ENCODE measurements at regions not wholly inside any gene's neighbourhood (a gene's known extent, or its start where the extent isn't known, plus 50 kb on each side); places are given as distances from the start of the nearest gene placed in this dataset.
"Not testable (repeated sequence)": the region's sequence is repeated elsewhere in the genome, so short reads cannot be mapped to it uniquely, and the experiment has no call there.

DNA sequence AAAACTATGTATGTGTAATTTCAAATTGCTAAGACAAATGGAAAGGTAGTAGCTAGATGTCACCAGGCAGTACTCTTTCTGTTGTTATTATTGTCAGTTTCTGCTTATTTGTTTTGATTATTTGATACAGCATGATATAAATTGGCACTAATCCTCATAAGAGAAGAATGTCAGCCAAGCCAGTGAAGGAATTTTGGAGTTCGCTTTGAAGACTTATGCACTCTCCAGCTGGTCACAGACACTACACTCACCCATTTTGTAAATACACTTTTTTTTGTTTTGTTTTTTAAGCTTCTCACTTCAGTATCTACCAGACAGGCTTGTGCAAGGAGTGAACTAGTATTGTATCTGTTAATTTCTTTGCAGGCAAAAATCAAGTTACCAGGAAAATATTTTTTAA lies 180.2 kb upstream of the TTC14 start:
- no peak for DNase-seq (ENCODE audit: low read depth)
- H3K4me3 ChIP-seq (ENCODE audit: low read depth, low read length), result no peak overlapping the region
- TF ChIP-seq CTCF (conservative IDR thresholded peaks at IDR 0.05; ENCODE audit: low read depth, low read length), result no peak

- not testable (repeated sequence) for DNase-seq (ENCODE audit: low read depth); H3K4me3 ChIP-seq (ENCODE audit: low read depth, low read length)
Measured at GRCh38 chr3:180424305-180424704, 177.7 kb upstream of the TTC14 start.

DNA sequence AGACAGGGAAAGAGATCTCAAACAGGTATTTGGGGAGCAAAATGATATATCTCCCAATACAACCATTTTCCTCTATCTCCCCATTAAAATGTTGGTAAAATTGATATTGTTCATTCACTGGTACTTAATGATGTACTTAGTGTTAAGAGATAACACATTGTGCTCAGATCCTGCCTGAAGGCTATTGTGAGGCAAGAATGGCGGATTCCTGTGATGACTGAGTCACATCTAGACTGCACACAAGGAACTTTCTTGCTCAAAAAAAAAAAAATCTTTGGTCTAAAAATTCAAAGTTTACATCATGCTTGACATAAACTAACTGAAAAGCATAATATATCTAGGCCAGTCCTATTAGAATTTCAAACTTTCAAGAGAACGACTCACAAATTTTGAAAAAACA lies 171.1 kb upstream of the TTC14 start:
- no peak for DNase-seq (ENCODE audit: low read depth)
- no peak for TF ChIP-seq CTCF (conservative IDR thresholded peaks at IDR 0.05; ENCODE audit: low read depth, low read length)
- H3K4me3 ChIP-seq (ENCODE audit: low read depth, low read length), result no peak overlapping the region

- H3K4me3 ChIP-seq (ENCODE audit: low read depth, low read length), result no peak overlapping the region
- no peak for DNase-seq (ENCODE audit: low read depth)
- TF ChIP-seq CTCF (conservative IDR thresholded peaks at IDR 0.05; ENCODE audit: low read depth, low read length), result no peak
Measured at GRCh38 chr3:180433152-180433551, 168.8 kb upstream of the TTC14 start.

GRCh38 chr3:180447136-180447535 lies 154.8 kb upstream of the TTC14 start:
- DNase-seq (ENCODE audit: low read depth), result no peak
- no peak overlapping the region for H3K4me3 ChIP-seq (ENCODE audit: low read depth, low read length)
- no peak for TF ChIP-seq CTCF (conservative IDR thresholded peaks at IDR 0.05; ENCODE audit: low read depth, low read length)

DNA sequence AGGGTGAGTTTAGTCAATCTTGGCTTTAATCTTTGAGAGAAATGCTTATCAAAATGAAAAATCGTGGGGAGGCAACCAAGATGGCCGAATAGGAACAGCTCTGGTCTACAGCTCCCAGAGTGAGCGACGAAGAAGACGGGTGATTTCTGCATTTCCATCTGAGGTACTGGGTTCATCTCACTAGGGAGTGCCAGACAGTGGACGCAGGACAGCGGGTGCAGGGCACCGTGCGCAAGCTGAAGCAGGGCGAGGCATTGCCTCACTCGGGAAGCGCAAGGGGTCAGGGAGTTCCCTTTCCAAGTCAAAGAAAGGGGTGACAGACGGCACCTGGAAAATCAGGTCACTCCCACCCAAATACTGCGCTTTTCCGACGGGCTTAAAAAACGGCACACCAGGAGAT lies 153.6 kb upstream of the TTC14 start:
- not testable (repeated sequence) for DNase-seq (ENCODE audit: low read depth); H3K4me3 ChIP-seq (ENCODE audit: low read depth, low read length)

DNA sequence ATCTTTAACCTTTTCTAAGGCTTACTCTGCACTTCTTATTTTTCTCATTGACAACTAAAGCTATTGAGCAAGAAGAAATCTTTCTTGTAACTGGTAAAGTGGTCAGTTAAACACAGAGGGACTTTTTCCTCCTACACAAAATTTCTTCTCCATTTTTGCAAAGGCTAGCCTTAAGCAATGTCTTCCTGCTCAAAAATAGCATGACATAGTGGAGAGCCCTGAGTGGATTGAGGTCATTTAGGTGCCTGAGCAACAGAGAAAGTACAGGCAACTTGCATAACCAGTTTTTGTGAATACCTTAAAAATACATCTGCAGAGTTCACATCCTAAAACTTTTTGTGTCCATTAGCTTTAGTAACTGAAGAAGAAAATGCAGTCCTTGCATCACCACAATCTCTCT lies 144.7 kb upstream of the TTC14 start:
- no peak for TF ChIP-seq CTCF (conservative IDR thresholded peaks at IDR 0.05; ENCODE audit: low read depth, low read length)
- no peak for DNase-seq (ENCODE audit: low read depth)
- H3K4me3 ChIP-seq (ENCODE audit: low read depth, low read length), result no peak overlapping the region

GRCh38 chr3:180466401-180467011 lies 135.5 kb upstream of the TTC14 start:
- DNase-seq (ENCODE audit: low read depth), result no peak

More at GRCh38 chr3:180466401-180467011, 135.5 kb upstream of the TTC14 start:
- H3K4me3 ChIP-seq (ENCODE audit: low read depth, low read length), result no peak overlapping the region
- no peak for TF ChIP-seq CTCF (conservative IDR thresholded peaks at IDR 0.05; ENCODE audit: low read depth, low read length)
